ENCODE measurements at regions not wholly inside any gene's neighbourhood (a gene's known extent, or its start where the extent isn't known, plus 50 kb on each side); places are given as distances from the start of the nearest gene placed in this dataset.

- no peak for TF ChIP-seq ZNF362 (tag by site-specific recombination; IDR thresholded peaks at IDR 0.05)
- TF ChIP-seq ZBTB49 (tag by site-specific recombination; IDR thresholded peaks at IDR 0.05; ENCODE audit: low read depth), result no peak
- no peak for TF ChIP-seq ZNF776 (tag by site-specific recombination; IDR thresholded peaks at IDR 0.05; ENCODE audit: borderline replicate concordance)
- TF ChIP-seq ZNF280D (tag by site-specific recombination; IDR thresholded peaks at IDR 0.05), result no peak
- no peak for TF ChIP-seq ZNF266 (tag by site-specific recombination; IDR thresholded peaks at IDR 0.05; ENCODE audit: low read depth)
- TF ChIP-seq RBAK (tag by site-specific recombination; IDR thresholded peaks at IDR 0.05), result no peak
- TF ChIP-seq MZF1 (tag by site-specific recombination; IDR thresholded peaks at IDR 0.05; ENCODE audit: borderline replicate concordance), result no peak
- no peak for TF ChIP-seq ZNF19 (tag by site-specific recombination; IDR thresholded peaks at IDR 0.05; ENCODE audit: low read depth)
- no peak for TF ChIP-seq ZNF37A (tag by site-specific recombination; IDR thresholded peaks at IDR 0.05)
- TF ChIP-seq ZNF791 (tag by site-specific recombination; IDR thresholded peaks at IDR 0.05), result no peak
- 0 out of 2 replicates have a peak, but pooled peaks have one; percentile 16 for TF ChIP-seq ZNF623 (tag by site-specific recombination; IDR thresholded peaks at IDR 0.05)
- TF ChIP-seq PRDM2 (tag by site-specific recombination; IDR thresholded peaks at IDR 0.05; ENCODE audit: borderline replicate concordance), result no peak
- TF ChIP-seq ZNF664 (tag by site-specific recombination; IDR thresholded peaks at IDR 0.05), result 0 out of 2 replicates have a peak, but pooled peaks have one; percentile 5
- TF ChIP-seq ZFP3 (tag by site-specific recombination; IDR thresholded peaks at IDR 0.05; ENCODE audit: low read depth), result 0 out of 2 replicates have a peak, but pooled peaks have one; percentile 7
- TF ChIP-seq ZNF621 (tag by site-specific recombination; IDR thresholded peaks at IDR 0.05), result no peak
- peak; percentile 9 for TF ChIP-seq ZNF510 (tag by site-specific recombination; IDR thresholded peaks at IDR 0.05; ENCODE audit: insufficient replicate concordance)
- no peak for TF ChIP-seq ZBTB26 (tag by site-specific recombination; optimal IDR thresholded peaks at IDR 0.05)
- no peak for TF ChIP-seq SCRT1 (tag by site-specific recombination; IDR thresholded peaks at IDR 0.05; ENCODE audit: borderline replicate concordance)
- no peak for TF ChIP-seq REPIN1 (tag by site-specific recombination; IDR thresholded peaks at IDR 0.05; ENCODE audit: low read depth)
- peak; percentile 25; the same call in 1 of the 2 replicates for TF ChIP-seq ZNF324 (tag by site-specific recombination; IDR thresholded peaks at IDR 0.05)
- TF ChIP-seq ZNF629 (tag by site-specific recombination; IDR thresholded peaks at IDR 0.05), result no peak
- TF ChIP-seq ZNF184 (tag by site-specific recombination; IDR thresholded peaks at IDR 0.05), result peak; percentile 57; the same call in 1 of the 2 replicates
- TF ChIP-seq ZNF211 (tag by site-specific recombination; IDR thresholded peaks at IDR 0.05; ENCODE audit: low read depth), result no peak
- no peak for TF ChIP-seq GLIS1 (tag by site-specific recombination; IDR thresholded peaks at IDR 0.05)
- no peak for TF ChIP-seq SETDB1 (IDR thresholded peaks at IDR 0.05; ENCODE audit: insufficient read length, low read length)
- no peak for TF ChIP-seq SP2 (tag by site-specific recombination; IDR thresholded peaks at IDR 0.05)
- no peak for TF ChIP-seq ZNF670 (tag by site-specific recombination; IDR thresholded peaks at IDR 0.05; ENCODE audit: low read depth)
- TF ChIP-seq ZNF302 (tag by site-specific recombination; IDR thresholded peaks at IDR 0.05; ENCODE audit: low read depth), result no peak
These were observed 83.1 kb downstream of the HHIPL2 start (continued) for GRCh38 chr1:222464841-222465210.

Measured in HEK293 (cell line).